ENCODE measurements at regions not wholly inside any gene's neighbourhood (a gene's known extent, or its start where the extent isn't known, plus 50 kb on each side); places are given as distances from the start of the nearest gene placed in this dataset.
A peak's percentile ranks its signal among the peaks of the same experiment; 100 is the strongest.

DNA sequence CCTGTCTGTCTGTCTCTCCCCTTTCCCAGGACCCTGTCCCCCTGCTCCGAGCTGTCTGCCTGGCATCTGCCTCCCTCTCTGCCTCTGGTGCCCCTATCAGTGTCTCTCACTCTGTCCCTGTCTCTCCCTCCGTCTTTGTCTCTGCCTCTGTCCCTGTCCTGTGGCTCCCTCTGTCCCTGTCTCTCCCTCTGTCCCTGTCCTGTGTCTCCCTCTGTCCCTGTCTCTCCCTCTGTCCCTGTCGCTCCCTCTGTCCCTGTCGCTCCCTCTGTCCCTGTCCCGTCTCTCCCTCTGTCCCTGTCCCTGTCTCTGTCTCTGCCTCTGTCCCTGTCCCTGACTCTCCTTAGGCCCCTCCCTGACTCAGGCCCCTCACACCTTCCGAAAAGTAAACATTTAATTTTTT lies 75.0 kb upstream of the PAX2 start:
- intact Hi-C loops (cut with DNase I) = no loop called here
- no peak for TF ChIP-seq CTCF (IDR thresholded peaks at IDR 0.05)
- H3K27me3 ChIP-seq = peaks cover 81% of the 10 kb centered on the region
- ATAC-seq (no peak), DNase-seq (no peak)
- no peak overlapping the region for H3K4me3 ChIP-seq
- no peaks in the 10 kb centered on the region for H3K4me1 ChIP-seq
- H3K36me3 ChIP-seq = no peaks in the 10 kb centered on the region
- H3K27ac ChIP-seq = no peak overlapping the region
- no peaks in the 10 kb centered on the region for H3K9me3 ChIP-seq

GRCh38 chr10:100670828-100671479 lies 74.4 kb upstream of the PAX2 start:
- intact Hi-C loops (cut with DNase I) = no loop called here
- Histone ChIP-seq H3K27me3 (peaks cover 81% of the 10 kb centered on the region), H3K9me3 (no peaks in the 10 kb centered on the region), H3K4me3 (no peak overlapping the region), H3K36me3 (no peaks in the 10 kb centered on the region), H3K27ac (no peak overlapping the region), H3K4me1 (no peaks in the 10 kb centered on the region)
- ATAC-seq = peak; percentile 84
- peak; percentile 68 for TF ChIP-seq CTCF (IDR thresholded peaks at IDR 0.05)
- peak; percentile 72 for DNase-seq

- intact Hi-C loops (cut with DNase I) = no loop called here
- no peak for ATAC-seq
- H3K27me3 ChIP-seq = peaks cover 75% of the 10 kb centered on the region
- no peak overlapping the region for H3K27ac ChIP-seq
- TF ChIP-seq CTCF (IDR thresholded peaks at IDR 0.05) = no peak
- H3K4me3 ChIP-seq = no peak overlapping the region
- H3K36me3 ChIP-seq = no peaks in the 10 kb centered on the region
- no peaks in the 10 kb centered on the region for H3K4me1 ChIP-seq
- H3K9me3 ChIP-seq = no peaks in the 10 kb centered on the region
- DNase-seq = no peak
These were observed 73.2 kb upstream of the PAX2 start for GRCh38 chr10:100672199-100672598.

DNA sequence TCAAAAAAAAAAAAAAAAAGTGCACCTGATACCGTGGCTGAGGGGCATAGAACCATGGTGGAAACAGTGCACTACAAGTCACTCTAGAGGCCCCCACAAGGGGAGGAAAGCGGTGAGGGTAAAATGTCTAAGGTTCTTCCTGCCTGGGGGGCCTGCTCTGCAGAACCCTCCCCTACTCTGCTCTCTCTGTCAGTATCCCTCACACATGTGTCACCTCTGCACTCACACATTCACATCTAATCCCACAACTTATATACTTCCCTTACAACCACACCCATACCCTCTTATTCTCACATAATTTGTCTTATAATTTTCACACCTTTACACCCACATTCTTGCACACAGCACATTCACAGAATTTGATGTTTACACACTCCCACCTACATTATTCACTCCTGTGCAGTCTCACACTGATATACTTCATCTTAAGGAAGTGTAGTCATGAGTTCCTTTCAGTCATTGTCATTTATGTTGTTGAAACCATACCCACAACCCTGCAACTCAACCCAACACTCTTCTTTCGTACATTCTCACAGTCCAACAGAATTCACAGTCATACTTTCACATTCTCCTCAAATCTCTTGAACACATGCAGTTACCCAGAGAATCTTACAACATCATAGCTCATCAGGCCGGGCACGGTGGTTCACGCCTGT lies 68.0 kb upstream of the PAX2 start:
- H3K36me3 ChIP-seq = no peaks in the 10 kb centered on the region
- ATAC-seq = no peak
- intact Hi-C loops (cut with DNase I) = no loop called here
- no peak overlapping the region for H3K27ac ChIP-seq
- TF ChIP-seq CTCF (IDR thresholded peaks at IDR 0.05) = no peak
- peaks cover 67% of the 10 kb centered on the region for H3K27me3 ChIP-seq
- no peaks in the 10 kb centered on the region for H3K4me1 ChIP-seq
- DNase-seq = no peak
- H3K9me3 ChIP-seq = no peaks in the 10 kb centered on the region
- no peak overlapping the region for H3K4me3 ChIP-seq

DNA sequence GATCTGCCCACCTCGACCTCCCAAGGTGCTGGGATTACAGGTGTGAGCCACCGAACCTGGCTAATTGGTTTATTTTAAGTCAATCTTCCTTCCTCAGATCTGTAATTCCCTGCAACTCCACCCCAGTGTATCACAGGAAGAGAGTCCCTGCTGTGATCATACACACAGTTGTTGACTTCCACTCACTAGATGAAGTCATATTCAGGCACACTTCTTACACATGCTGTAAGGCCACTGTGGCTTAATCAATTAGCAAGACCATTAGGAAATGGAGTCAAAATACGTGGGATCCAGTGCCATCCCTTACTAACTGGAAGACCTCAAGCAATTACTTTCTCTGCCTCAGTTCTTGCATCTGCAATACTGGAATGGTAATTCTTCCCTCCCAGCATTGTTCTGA lies 66.1 kb upstream of the PAX2 start:
- H3K36me3 ChIP-seq = no peaks in the 10 kb centered on the region
- H3K4me1 ChIP-seq = no peaks in the 10 kb centered on the region
- no peaks in the 10 kb centered on the region for H3K9me3 ChIP-seq
- intact Hi-C loops (cut with DNase I) = no loop called here
- H3K27me3 ChIP-seq = peaks cover 66% of the 10 kb centered on the region
- H3K27ac ChIP-seq = no peak overlapping the region
- ATAC-seq (no peak), DNase-seq (no peak)
- no peak overlapping the region for H3K4me3 ChIP-seq
- TF ChIP-seq CTCF (IDR thresholded peaks at IDR 0.05) = no peak
